Renal cortical epithelial cell (primary cell): ENCODE measurements at regions not wholly inside any gene's neighbourhood (a gene's known extent, or its start where the extent isn't known, plus 50 kb on each side); places are given as distances from the start of the nearest gene placed in this dataset.

Source experiments
- DNase-seq: peaks from one replicate; pipeline ENCODE4 v3.0.0-alpha.2; 2011; ENCODE audit warnings: low read depth

GRCh38 chr10:22766693-22767092, 52.3 kb upstream of the PIP4K2A start:
- DNase-seq, result no peak

DNA sequence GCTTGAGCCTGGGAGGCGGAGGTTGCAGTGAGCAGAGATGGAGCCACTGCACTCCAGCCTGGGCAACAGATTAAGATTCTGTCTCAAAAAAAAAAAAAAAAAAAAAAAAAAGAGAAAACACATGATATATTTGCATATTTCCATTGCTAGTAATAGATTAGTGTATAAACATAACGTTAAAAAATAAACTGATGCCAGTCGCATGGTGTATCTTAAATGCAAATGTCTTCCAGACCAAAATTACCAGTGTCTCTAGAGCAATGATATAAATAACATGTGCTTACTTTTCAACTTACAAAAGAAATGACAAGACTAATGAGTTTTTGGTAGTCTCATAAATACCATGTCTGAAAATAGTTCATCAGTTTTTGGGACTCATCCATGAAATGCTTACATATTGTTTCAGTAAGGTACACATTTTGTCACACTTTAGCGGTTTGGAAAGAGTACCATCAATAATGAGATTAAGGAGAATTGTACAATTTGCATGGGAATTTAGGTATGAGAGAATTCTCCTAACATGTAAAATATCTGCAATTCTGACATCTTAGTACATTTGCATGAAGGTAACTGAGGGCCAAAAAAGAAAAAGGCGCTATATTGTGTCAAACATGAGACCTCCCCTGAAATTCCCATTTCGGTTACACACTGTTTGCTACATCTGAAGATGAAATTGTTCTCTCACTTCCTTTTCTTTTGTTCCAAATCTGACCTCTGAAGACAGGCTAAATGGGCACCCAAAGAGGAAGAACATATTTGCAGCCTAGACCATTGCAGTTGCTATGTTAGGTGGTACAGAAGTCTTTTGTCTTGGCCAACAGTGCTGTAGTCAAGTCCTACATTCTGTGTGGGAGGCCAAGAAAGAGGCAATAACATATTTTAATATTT, 51.5 kb upstream of the PIP4K2A start:
- no peak for DNase-seq

- DNase-seq, result no peak
Observed at GRCh38 chr10:22764639-22765038, 50.3 kb upstream of the PIP4K2A start.
